OCI-M1 (cell line): ENCODE measurements at regions not wholly inside any gene's neighbourhood (a gene's known extent, or its start where the extent isn't known, plus 50 kb on each side); places are given as distances from the start of the nearest gene placed in this dataset.
A peak's percentile ranks its signal among the peaks of the same experiment; 100 is the strongest.

Experiments
- DNase-seq: peaks from one replicate; lab custom pipeline; 2025; lab: John Stamatoyannopoulos, UW

DNA sequence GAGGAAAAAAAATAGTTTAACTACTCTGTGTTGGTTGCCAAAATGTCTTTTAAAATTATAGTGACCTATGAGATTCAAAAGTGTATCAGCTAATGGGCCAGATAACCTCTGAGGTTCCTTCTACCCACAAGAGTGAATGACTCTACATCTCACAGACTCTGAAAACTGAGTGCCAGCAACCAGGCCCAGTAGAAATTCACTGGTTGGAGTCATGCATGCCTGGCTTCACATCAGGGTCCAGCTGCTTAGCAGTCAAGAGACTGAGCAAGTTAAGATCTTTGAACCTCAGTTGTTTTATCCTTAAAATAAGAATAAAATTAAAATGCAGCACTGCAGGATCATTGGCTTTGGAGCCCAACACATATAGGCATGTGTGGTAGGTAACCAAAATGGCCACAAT lies 342.6 kb upstream of the NFIA start:
- DNase-seq, result no peak

DNA sequence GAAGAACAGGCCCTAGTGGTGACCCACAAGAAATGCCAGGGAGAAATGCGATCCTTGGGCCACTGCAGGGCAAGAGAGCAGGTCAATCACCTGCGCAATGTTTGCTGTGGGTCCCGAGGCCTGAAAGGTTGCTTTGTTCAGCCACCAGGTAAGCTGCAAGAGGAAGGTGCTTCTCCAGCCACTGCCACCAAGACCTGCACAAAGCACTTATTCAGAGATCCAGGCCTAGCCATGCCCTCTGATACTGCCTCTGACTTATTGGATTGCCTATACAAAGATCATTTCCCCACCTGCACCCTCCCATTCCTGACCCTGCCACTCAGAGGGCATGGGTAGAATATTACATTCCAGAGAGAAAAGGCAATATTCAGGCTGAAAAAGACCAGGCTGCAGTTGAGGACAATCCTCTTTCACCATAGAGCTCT lies 349.4 kb upstream of the NFIA start:
- DNase-seq, result no peak

DNA sequence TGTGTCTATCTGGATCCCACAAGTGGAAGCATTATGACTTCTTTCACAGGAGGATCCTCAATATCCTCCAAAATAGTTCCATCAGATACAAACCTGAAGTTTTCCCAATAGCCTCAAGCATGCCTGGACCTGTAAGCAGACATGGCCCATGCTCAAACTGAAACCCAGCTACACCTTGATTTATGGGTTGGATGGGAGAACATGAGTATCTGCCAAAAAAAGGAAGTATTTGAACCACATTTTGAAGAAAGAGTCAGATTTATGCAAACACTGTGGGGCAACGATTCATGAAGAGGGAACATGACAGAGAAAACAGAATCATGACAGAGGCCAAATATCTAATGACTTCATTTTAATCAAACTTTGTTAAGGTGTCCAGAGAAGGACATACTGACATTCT lies 351.0 kb upstream of the NFIA start:
- DNase-seq, result no peak

DNA sequence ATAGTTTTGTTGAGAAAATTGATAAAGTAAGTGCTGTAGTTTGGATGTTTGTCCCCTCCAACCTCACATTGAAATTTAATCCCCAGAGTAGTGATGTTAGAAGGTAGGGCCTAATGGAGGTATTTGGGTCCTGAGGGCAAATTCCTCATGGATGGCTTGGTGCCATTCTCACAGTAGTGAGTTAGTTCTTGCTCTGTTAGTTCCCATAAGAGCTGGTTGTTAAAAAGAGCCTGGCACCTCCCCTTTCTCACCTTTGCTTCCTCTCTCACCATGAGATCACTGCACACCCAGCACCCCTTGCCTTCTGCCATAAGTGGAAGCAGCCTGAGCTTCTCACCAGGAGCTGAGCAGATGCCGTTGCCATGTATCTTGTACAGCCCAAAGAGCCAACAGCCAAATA lies 354.8 kb upstream of the NFIA start:
- DNase-seq, result no peak

DNA sequence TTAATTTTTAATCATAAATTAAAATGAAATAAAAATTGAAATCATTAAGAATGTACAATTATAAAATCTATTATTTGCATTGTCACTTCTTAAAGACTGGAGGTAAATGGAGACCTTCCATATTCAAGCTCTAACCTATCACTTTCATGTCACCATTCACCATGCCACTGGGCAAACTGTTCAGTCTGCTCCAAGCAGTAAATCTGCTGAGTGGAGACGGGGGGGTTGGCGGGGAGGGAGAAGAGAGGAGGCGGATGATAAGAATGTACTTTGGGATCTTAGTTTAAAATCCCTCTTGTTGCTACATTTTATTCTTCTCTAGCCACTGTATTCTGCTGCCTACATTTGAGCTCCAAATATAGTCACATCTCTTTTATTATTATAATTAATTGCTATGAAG lies 365.9 kb upstream of the NFIA start:
- no peak for DNase-seq

DNA sequence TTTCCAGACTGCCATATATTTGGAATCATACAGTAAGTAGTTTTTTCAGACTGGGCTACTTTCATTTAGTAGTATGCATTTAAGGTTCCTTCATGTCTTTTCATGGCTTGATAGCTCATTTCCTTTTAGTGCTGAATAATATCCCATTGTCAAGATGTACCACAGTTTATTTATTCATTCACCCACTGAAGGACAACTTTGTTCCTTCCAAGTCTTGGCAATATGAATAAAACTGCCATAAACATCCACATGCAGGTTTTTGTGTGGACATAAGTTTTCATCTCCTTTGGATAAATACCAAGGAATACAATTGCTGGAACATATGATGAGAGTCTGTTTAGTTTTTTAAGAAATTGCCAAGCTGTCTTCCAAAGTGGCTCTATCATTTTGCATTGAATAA lies 366.4 kb upstream of the NFIA start:
- no peak for DNase-seq

DNA sequence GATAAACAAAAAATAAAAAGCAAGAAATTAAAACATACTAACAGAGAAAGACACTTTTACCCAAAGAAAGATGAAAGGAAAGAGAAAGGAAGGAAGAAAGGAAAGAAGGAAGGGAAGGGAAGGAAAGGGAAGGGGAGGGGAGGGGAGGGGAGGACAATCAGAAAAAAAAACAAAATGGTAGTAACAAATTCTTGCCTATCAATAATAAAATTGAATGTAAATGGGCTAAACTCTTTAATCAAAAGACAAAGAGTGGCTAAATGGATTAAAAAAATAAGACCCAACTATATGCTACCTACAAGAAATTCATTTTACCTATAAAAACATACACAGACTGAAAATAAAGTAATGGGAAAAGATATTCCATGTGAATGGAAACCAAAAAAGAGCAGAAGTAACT lies 372.9 kb upstream of the NFIA start:
- DNase-seq, result no peak

DNA sequence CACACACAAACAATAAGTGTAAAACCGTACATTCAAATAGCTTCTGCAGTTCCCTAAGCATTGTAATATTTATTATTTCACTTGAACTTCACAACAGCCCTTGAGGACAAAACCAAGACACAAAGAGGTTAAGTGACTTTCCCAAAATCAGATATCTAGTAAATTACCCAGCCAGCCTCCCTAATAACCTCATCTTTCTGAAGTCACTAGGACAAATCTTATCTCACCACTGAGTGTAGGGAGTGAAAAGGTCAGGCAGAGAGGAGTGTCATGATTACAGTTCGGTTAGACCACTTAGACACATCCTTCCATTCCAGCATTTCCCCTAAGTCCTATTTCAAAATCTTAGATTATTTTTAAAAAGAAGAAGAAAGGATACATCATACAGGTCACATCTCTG lies 377.3 kb upstream of the NFIA start:
- DNase-seq, result no peak

DNA sequence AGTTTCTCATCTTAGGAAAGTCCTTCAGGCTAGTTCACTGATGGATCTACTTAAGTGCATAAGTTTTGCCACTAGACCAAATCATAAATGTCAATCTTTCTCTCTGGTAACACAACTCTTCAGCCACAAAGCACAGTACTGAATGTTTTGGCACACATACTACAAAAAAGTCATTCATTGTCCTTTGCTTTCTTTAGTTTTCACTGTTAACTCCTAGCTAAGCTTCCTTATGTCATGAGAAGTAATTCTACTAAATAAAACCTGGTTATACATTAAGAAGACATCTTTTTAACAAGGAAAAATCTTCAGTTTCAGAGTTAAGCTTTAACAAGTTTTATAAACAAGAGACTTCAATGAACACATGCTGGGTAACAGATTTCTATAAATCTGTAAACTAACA lies 379.2 kb upstream of the NFIA start:
- no peak for DNase-seq

DNA sequence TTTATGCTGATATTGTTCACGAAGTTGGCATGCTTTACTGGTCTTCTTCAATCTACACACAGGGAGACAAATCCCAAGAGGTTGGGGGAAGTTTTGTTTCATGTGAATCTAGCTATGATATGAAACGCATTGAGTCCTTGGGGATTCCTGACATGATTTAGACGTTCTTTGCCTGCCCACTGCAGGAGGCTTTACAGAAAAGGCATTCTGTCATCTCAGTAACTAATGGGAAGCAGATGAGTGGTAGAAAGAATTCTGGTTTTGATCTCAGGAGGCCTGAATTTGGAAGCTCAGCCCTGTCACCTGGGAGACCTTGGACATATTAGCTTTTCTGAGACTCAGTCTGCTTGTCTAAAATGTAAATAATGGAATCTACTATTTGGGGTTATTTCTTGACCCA lies 383.0 kb upstream of the NFIA start:
- DNase-seq, result no peak

DNA sequence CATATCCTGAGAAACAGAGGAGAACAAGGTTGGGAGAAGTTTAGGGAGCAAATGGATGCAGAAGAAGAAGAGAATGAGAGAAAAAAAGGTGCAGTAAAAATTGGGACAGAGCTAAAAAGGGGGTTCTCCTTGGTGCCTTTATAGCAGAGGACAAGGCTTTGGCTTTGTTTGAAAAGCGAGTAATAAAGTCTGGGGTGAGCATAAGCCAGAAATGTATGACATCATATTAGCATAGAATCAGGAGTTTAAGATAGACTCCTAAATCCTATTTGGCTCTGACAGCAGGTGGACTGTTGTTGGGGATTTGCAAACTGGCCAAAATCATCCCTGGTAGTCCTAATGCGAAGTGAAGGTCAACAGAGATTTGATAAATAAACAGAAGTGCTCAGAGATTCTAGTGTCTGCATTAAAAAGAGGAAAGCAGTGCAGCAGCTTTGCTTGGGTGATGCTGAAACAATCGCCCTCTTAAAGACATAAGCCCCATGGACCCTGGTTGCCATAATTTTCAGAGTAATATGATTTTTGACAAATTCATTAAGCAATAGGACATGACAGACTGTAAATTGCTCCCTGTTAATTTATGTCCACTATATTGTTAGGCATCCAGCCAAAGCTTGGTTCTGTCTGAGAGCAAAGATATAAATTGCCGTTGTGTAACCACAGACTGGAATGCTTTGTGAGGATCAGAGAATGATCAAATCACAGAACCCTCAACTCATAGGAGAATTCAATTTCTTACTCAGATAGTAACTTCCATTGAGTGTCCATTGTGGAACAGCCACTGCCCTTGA lies 385.0 kb upstream of the NFIA start:
- no peak for DNase-seq

DNA sequence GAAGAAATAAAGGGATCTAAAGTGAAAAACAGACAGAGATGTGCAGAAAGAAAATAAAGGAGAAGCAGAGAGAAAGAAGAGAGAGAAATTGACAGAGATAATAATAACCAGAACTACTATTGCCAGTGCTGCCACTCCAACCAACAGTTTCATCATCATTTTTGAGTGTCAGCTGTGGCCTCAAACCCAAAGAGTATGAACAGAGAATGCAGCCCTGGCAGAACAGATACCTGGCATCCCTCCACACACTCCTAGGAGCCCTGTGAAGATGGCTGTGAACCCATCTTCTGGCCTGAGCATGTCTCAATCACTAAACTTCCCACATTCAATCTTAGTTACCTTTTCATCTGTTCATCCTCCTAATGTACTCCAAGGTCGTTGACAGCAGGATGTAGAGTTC lies 385.8 kb upstream of the NFIA start:
- DNase-seq, result no peak

DNA sequence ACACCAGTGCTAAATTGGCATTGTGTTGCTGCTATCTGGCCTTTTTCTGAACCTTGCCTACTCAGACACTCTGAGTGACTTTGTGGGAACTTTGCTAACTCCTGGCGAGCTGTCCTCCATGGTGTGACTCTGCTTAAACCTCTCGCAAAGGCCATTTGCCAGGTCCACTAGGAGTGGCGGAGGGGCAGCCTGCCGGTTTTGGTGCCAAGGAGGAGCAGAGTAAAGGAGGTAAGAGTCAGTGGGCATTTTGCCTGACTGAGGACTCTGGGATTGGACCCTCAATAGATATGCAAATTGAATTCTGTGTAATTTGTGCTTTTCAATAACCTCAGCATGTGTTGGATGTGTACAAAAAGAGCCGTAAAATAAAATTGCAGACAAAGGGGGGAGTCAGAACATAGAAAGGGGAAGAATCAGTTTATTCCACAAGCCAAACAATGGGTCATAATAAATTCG lies 386.6 kb upstream of the NFIA start:
- no peak for DNase-seq

DNA sequence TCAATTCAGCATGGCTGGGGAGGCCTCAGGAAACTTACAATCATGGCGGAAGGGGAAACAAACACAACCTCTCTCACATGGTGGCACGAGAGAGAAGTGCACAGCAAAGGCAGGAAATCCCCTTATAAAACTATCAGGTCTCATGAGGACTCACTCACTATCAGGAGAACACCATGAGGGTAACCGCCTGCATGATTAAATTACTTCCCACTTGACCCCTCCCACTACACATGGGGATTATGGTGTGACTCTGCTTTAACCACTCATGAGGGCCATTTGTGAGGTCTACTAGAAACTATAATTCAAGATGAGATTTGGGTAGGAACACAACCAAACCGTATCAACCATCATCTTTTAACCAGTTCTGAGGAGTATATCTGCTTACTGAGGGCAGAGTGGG lies 387.4 kb upstream of the NFIA start:
- DNase-seq, result peak; percentile 45

DNA sequence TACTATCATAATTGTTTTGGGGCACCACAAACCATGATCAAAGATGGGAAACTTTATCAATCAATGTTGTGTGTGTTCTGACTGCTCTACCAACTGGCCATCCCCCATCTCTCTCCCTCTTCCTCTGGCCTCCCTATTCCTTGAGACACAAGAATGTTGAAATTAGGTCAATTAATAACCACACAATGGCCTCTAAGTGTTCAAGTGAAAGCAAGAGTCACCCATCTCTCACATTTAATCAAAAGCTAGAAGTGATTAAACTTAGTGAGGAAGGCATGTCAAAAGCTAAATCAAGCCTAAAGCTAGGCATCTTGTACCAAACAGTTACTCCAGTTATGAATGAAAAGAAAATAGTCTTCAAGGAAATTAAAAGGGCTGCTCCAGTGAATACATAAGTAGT lies 390.3 kb upstream of the NFIA start:
- no peak for DNase-seq

DNA sequence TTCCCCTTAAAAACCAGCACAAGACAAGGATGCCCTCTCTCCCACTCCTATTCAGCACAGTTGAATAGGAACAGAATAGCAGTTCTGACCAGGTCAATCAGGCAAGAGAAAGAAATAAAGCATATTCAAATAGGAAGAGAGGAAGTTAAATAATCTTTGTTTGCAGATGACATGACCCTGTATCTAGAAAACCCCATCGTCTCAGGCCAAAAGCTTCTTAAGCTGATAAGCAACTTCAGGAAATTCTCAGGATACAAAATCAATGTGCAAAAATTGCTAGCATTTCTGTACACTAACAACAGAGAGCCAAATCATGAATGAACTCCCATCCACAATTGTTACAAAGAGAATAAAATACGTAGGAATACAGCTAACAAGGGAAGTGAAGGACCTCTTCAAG lies 394.1 kb upstream of the NFIA start:
- peak; percentile 22 for DNase-seq

DNA sequence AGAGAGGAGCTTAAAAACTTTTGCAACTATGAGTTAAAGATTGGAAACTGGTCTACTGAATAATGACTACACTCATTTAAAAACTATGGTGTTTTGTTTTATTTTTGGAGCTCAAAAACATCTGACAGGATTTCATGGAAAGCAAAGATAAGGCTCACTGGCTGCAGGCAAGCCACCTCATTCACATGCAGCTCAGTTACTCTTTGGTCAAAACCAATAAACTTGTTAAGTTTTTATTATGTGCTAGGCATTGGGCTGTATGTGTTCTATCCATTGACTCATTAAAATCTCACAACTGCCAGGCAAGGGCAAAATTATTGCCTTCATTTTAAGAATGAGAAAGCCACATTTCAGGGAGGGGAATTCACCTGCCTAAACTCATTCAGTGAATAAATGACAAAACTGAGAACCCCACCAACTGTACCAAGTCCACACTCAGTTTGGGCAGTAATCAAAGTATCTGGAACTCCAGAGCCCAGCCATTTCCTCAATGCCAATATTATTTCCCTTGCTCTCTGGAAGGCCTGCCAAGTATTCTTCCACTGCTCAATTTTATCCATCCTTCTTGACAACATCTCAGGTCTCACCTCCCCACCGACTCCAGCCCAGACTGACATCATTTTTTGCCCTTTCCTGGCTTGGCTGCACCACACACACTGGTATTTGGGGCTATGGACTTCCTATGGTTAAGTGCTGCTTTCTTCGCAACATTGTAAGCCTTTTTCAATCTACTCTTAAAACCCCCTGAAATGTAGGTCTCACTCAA lies 401.1 kb upstream of the NFIA start:
- no peak for DNase-seq

DNA sequence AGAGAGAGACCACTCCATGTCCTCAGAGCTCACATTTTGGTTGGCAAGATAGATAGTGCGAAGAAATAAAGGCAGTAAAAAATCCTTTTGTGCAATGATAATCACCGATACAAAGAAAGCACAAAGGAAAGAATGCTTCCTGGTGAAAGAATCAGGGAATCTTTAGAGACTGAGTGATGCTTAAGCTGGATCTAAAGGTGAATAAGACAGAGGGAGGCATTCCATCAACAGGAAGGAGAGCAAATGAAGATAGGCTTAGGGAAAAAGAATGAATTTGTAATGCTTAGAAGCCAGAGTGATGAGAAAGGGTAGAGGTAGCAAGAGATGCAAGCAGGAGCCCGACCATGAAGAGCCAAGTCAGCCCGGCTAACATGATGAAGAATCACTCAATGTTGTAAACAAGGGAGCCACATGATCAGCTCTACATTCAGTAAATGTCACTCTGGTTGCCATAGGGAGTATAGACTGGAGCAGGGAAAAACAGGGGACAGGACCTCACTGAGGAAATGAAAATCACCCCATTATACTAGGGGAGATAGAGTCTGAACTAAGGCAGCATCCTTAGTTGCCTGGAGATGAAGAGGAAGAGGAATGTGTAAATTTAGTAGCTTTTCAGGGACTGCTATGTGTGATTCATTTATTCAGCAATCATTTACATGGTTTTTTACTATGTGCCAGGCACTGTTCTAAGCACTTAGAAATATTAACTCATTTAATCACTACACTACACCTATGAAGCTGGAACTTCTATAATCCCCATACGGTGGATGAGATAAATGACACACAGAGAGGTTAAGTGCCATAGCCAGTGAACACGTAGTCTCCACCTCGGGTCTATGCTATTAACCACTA lies 402.6 kb upstream of the NFIA start:
- DNase-seq, result no peak

DNA sequence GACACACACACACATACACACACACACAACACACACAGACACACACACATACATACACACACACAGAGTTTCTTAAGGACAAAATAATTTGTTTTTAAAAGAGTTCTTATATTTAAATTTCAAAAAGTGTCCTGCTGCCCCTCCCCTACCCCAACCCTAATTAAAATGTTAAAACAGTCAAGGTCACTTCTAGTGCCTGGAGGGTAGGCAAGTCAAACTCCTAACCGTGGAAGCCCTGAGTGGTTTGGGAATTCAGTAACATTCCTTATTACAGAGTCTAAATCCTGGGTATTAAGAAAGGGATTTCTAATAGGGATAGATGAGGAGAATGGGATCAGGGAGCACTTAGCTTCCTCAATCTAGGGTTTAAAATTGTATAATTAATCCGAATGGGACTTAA lies 403.6 kb upstream of the NFIA start:
- no peak for DNase-seq

DNA sequence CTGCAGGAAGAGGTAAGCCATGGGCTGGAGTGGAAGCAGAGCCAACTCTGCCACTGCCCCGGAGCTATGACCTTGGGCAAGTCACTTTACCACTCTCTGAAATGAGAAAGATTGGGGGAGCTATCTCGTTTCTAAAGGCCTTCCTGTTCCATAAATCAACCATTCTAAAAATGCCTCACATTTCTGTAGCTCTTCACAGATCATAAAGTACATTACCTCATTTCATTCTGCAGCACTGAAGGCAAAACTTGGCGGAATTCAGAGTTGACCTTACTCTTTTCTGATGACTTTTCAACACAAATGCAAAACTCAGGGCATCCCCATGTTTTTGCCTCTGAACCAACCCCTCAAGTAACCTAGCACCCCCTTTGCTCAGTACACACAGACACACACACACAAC lies 404.0 kb upstream of the NFIA start:
- DNase-seq, result no peak

DNA sequence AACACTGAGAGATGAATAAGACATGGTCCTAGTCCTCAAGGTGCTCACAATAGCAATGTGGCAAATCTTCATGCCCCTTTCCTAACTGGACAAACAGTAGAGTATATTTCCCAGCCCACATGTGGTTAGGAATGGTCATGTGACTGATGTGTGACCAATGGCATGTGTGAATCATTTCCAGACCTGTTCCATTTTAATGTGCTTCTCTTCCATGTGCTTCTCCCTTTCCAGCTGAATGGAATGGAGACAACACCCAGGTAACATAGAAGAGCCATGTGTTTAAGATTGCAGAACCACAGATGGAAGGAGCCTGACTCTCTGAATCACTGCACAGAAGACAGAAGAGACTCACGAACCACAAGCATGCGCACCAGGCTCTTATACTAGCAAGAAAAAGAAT lies 409.9 kb upstream of the NFIA start:
- no peak for DNase-seq

DNA sequence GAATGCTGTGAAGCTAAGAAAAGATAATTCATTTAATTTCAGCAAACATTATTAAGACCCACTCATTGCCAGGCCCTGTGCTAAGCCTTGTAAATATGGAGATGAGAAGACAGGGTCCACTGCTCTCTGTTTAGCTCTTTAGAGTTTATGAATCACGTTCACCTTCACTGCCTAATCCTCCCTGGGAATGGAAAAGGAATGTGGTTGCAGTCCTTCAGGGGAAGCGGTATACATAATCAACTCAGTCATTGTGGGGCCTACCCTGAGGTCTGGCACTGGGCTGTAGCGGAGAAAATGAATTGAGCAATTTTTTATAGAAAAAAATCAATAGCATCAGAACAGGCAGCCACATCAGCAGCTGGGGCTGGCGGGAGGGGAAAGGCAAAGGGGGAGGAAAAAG lies 412.1 kb upstream of the NFIA start:
- no peak for DNase-seq

DNA sequence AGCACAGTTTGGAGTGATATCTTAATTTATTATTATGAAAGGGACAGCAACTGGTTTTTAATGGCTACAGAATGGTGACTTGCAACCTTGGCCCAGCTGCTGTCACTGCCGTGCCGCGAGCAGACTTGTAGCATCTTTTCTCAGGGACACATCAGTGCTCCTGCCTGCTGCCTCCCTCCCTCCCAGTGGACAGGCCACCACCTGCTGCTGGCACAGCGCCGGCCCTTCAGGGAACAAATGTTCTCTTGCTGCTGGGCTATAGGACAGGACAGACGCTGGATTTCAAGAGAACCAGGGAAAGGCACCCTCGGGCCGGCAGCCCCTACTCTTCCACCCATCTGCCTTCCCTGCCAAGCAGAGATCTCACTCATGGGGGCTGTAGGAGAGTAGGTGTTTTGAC lies 413.8 kb upstream of the NFIA start:
- no peak for DNase-seq
